ENCODE measurements at regions not wholly inside any gene's neighbourhood (a gene's known extent, or its start where the extent isn't known, plus 50 kb on each side); places are given as distances from the start of the nearest gene placed in this dataset.

DNA sequence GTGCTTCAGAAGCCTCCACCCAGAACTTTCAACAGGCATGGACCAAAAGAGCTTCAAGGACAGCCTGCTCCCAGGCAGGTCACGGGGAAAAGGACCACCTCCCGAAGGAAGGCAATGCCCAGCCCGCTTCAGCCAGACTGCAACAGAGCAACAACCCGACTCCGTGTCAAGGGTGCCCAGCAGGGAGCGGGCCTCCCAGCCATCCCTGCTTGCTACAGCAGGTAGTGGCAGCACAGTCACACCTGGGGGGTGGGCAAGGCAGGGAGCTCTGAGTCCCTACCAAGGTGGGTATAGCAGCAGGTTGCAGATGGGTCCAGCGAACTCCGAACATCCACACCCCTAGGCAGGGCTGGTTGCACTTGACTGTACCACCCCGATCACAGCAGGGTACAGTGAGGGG is 467.8 kb upstream of the PFKP start:
- no peak for TF ChIP-seq SP1 (IDR thresholded peaks at IDR 0.05)
- TF ChIP-seq, protein P1, sequence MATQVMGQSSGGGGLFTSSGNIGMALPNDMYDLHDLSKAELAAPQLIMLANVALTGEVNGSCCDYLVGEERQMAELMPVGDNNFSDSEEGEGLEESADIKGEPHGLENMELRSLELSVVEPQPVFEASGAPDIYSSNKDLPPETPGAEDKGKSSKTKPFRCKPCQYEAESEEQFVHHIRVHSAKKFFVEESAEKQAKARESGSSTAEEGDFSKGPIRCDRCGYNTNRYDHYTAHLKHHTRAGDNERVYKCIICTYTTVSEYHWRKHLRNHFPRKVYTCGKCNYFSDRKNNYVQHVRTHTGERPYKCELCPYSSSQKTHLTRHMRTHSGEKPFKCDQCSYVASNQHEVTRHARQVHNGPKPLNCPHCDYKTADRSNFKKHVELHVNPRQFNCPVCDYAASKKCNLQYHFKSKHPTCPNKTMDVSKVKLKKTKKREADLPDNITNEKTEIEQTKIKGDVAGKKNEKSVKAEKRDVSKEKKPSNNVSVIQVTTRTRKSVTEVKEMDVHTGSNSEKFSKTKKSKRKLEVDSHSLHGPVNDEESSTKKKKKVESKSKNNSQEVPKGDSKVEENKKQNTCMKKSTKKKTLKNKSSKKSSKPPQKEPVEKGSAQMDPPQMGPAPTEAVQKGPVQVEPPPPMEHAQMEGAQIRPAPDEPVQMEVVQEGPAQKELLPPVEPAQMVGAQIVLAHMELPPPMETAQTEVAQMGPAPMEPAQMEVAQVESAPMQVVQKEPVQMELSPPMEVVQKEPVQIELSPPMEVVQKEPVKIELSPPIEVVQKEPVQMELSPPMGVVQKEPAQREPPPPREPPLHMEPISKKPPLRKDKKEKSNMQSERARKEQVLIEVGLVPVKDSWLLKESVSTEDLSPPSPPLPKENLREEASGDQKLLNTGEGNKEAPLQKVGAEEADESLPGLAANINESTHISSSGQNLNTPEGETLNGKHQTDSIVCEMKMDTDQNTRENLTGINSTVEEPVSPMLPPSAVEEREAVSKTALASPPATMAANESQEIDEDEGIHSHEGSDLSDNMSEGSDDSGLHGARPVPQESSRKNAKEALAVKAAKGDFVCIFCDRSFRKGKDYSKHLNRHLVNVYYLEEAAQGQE (IDR thresholded peaks at IDR 0.05), result no peak
- no peak for TF ChIP-seq CTCF (IDR thresholded peaks at IDR 0.05; ENCODE audit: low read depth, low read length, missing input control)
- no peak for TF ChIP-seq RXRA (IDR thresholded peaks at IDR 0.05)
- TF ChIP-seq EGR1 (IDR thresholded peaks at IDR 0.05; ENCODE audit: low read depth in 2 of 2), result no peak
- no peak for TF ChIP-seq YY1 (IDR thresholded peaks at IDR 0.05)
- TF ChIP-seq MAX (IDR thresholded peaks at IDR 0.05), result no peak
- no peak for TF ChIP-seq TAF1 (conservative IDR thresholded peaks at IDR 0.05)
- TF ChIP-seq JUND (IDR thresholded peaks at IDR 0.05), result no peak
- no peak for TF ChIP-seq GABPA (IDR thresholded peaks at IDR 0.05 in 1 of 2, conservative IDR thresholded peaks at IDR 0.05 in 1 of 2)
- TF ChIP-seq, protein P2, sequence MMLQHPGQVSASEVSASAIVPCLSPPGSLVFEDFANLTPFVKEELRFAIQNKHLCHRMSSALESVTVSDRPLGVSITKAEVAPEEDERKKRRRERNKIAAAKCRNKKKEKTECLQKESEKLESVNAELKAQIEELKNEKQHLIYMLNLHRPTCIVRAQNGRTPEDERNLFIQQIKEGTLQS (IDR thresholded peaks at IDR 0.05), result no peak
- no peak for TF ChIP-seq RAD21 (IDR thresholded peaks at IDR 0.05)
- TF ChIP-seq FOXA1 (IDR thresholded peaks at IDR 0.05), result no peak
- TF ChIP-seq, protein P3, sequence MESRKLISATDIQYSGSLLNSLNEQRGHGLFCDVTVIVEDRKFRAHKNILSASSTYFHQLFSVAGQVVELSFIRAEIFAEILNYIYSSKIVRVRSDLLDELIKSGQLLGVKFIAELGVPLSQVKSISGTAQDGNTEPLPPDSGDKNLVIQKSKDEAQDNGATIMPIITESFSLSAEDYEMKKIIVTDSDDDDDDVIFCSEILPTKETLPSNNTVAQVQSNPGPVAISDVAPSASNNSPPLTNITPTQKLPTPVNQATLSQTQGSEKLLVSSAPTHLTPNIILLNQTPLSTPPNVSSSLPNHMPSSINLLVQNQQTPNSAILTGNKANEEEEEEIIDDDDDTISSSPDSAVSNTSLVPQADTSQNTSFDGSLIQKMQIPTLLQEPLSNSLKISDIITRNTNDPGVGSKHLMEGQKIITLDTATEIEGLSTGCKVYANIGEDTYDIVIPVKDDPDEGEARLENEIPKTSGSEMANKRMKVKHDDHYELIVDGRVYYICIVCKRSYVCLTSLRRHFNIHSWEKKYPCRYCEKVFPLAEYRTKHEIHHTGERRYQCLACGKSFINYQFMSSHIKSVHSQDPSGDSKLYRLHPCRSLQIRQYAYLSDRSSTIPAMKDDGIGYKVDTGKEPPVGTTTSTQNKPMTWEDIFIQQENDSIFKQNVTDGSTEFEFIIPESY (IDR thresholded peaks at IDR 0.05), result no peak
